ENCODE measurements at regions not wholly inside any gene's neighbourhood (a gene's known extent, or its start where the extent isn't known, plus 50 kb on each side); places are given as distances from the start of the nearest gene placed in this dataset.

DNA sequence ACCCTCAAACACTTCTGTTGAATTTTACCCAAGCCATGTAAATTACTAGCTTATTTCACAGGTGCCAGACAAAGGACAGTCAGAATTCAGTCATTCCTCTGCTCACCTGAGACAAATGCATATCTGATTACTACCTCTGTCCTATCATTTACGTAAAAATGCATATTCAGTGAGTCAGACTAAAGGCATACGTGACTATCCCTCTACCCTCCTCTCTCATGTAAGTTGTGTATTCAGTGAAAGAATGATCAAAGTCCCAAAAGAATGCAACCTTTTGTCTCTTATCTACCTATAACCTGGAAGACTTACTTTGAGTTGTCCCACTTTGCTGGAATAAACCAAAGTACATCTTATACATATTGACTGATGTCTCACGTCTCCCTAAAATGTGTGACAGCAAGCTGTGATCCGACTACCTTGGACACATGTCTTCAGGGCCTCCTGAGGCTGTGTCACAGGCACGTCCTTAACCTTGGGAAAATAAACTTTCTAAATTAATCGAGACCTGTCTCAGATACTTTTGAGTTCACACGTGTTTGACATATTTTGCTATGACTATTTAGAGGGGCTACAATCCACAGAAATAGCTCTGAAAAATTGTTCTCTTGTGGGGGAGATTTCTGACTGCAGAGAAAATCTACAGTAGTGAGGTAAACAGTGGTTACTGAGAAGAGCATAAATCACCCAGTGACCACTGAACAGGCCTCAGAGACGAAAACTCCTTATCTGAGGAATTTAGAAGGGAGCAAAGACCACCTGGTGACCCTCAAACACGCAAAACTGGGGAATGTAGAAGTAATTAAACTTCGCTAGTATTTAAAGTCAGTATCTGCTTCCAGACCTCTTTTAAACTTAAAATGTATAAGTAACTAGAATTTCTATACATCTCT, 1575.8 kb downstream of the STIM2 start:
- no peak overlapping the region for H3K4me3 ChIP-seq (ENCODE audit: low read depth, low read length)
- TF ChIP-seq, protein P1, sequence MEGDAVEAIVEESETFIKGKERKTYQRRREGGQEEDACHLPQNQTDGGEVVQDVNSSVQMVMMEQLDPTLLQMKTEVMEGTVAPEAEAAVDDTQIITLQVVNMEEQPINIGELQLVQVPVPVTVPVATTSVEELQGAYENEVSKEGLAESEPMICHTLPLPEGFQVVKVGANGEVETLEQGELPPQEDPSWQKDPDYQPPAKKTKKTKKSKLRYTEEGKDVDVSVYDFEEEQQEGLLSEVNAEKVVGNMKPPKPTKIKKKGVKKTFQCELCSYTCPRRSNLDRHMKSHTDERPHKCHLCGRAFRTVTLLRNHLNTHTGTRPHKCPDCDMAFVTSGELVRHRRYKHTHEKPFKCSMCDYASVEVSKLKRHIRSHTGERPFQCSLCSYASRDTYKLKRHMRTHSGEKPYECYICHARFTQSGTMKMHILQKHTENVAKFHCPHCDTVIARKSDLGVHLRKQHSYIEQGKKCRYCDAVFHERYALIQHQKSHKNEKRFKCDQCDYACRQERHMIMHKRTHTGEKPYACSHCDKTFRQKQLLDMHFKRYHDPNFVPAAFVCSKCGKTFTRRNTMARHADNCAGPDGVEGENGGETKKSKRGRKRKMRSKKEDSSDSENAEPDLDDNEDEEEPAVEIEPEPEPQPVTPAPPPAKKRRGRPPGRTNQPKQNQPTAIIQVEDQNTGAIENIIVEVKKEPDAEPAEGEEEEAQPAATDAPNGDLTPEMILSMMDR (IDR thresholded peaks at IDR 0.05; ENCODE audit: borderline replicate concordance, insufficient read depth, low read depth, low read length): no peak

DNA sequence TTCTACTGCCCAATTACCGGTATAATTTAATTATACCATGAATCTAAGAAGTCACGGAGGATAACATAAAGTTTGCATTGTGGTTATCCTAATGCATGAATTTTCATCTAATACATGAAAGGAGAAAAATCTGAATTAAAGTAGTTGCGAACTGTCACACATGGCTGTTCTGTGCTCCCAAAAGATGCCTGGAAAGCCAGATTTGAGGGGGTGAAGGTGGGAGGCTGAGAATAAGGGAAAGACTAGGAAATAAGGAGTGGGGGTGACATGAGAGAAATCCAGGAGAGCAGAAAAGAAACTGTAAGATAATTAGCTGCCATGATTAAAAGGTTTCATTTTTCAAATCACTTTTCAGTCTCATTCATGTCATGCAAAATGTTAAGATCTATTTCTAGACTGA, 1582.7 kb downstream of the STIM2 start:
- TF ChIP-seq, protein P1 (IDR thresholded peaks at IDR 0.05; ENCODE audit: borderline replicate concordance, insufficient read depth, low read depth, low read length): no peak
- no peak overlapping the region for H3K4me3 ChIP-seq (ENCODE audit: low read depth, low read length)

DNA sequence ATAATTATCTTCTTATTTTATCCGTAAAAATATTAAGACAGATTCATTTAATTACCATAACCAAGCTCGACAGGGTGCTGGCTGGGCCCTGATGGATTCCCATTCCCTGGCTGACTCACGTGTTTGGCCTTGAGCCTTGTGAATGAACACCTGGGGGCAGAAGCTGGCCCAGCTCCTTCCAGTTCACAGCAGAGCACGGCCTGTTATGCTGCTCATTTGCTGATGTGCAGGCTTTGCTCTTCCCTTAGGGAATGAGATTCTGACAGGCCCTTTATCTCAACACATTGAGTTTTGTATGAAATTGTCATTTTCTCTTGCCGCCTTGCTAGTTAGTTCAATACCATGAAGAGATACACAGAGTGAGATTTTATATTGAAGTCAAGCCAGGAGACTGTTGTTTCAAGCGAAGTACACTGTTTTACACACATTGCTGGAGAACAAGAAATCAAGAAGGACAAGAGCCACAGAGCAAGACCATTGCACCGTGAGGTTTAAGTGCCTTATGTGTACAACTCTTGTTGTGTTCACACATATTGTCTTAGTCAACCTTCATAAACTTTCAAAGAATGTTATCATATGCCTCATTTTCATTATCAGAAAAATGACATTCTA, 1583.3 kb downstream of the STIM2 start:
- TF ChIP-seq, protein P1 (IDR thresholded peaks at IDR 0.05; ENCODE audit: borderline replicate concordance, insufficient read depth, low read depth, low read length): no peak
- no peak overlapping the region for H3K4me3 ChIP-seq (ENCODE audit: low read depth, low read length)

DNA sequence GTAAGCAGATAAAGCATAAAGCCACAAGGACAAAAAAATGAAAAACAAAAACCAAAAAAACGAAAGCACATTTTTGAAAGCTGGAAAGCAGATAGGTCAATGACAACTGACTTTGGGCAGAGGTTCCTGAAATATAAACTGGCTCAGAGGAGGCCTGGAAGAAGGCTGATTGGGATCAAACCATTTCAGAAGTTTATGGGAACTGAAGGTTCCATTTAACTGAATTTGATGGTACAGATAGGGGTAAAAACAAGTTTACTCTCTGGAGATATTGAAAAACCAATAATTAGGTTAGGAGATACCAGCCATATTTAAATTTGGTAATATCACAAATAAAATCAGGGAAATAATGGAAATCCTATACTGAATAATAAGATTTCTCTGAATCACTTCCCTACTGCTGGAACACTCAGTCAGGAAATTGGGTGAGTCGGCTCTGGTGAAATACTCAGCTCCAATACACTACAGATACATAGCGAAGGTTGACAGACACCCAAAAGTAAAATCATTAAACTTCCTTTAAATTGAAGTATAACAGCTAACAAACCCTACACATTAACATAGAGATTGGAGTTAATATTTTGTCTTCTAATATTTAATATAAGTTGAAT, 1584.3 kb downstream of the STIM2 start:
- TF ChIP-seq, protein P1 (IDR thresholded peaks at IDR 0.05; ENCODE audit: borderline replicate concordance, insufficient read depth, low read depth, low read length): no peak

DNA sequence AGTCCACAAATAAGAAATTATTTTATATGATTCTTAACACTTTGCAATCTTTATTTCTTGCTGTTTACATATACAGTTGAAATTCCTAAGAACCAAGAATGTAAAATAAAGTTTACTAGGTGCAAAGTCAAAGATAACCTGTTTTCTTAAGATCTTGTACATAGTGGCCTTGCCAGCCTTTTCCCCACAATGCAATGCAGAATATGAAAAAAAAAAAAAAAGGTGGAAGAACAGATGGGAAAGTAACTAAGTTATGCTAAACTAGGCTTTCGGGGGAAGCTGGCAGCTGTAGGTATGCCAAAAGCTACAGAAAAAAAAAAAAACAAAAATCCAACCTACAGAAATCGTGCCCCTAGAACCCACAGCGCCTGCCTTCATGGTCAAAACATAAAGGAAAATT, 1588.4 kb downstream of the STIM2 start:
- TF ChIP-seq, protein P1 (IDR thresholded peaks at IDR 0.05; ENCODE audit: borderline replicate concordance, insufficient read depth, low read depth, low read length): no peak
- H3K4me3 ChIP-seq (ENCODE audit: low read depth, low read length): no peak overlapping the region

More for the DNA sequence above, 1584.3 kb downstream of the STIM2 start:
- no peak overlapping the region for H3K4me3 ChIP-seq (ENCODE audit: low read depth, low read length)

DNA sequence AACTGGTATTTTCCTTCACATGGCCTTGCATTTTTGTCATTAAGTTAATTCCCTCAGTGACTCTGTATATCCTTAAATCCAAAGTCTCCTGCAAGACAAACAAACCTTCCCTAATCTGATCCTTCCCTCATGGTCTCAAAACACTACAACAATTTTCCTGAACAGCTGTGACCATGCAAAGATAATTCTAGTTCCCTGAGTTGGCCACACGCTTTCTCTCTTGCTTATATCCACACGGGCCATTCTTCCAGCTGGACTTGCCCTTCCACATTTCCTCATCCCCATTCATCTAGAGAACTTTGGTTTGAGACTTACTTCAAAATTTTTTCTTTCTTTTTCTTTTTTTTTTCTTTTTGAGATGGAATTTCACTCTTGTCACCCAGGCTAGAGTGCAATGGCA, 1590.7 kb downstream of the STIM2 start:
- TF ChIP-seq, protein P1 (IDR thresholded peaks at IDR 0.05; ENCODE audit: borderline replicate concordance, insufficient read depth, low read depth, low read length): no peak
- no peak overlapping the region for H3K4me3 ChIP-seq (ENCODE audit: low read depth, low read length)
